GM18861 (cell line): ENCODE measurements at regions not wholly inside any gene's neighbourhood (a gene's known extent, or its start where the extent isn't known, plus 50 kb on each side); places are given as distances from the start of the nearest gene placed in this dataset.
"Not testable (repeated sequence)": the region's sequence is repeated elsewhere in the genome, so short reads cannot be mapped to it uniquely, and the experiment has no call there.

Experiments
- ATAC-seq: cut with Tn5 transposase; IDR thresholded peaks from one replicate; pipeline ENCODE4 v1.9.1; 2021; ENCODE audit not compliant: unreplicated experiment

DNA sequence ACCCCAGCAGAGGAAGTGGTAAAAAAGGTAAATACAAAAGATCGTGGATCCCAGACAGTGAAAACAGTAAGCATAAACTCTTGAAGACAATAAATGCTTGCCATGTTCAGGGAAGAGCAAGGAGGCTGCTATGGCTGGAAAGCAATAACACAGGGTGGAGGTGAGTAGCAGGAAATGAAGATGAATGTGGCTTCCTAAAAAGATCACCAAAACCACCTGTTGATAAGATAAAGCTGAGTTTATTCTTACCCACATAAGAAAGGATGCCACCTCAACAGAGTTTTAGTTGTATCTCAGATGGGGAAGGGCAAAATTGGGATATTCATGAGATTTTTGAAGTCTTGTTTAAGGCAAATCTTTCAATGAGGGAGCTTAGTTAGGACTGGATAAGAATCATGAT, 273.3 kb downstream of the MSX2 start:
- ATAC-seq: no peak

GRCh38 chr5:174996941-174997340, 272.6 kb downstream of the MSX2 start:
- ATAC-seq: no peak

DNA sequence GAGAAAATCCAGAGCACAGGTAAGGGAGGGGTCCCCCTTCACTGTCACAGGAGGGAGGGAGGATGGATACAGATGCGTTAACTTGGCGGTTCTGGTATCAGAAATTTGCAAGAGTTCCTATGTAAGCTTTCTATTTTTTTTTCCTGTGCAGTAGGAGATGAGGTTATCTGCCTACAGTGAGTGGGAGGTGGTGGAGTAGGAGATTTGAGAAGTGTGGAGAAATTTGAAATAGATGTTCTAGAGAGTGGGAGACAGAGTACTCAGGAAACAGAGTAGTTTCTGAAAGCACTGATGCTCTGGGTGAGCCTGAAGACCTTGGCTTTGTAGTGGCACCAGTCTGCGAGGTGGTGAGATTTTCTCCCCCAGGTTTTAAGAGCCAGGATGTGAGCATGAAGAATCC, 271.4 kb downstream of the MSX2 start:
- ATAC-seq: no peak

DNA sequence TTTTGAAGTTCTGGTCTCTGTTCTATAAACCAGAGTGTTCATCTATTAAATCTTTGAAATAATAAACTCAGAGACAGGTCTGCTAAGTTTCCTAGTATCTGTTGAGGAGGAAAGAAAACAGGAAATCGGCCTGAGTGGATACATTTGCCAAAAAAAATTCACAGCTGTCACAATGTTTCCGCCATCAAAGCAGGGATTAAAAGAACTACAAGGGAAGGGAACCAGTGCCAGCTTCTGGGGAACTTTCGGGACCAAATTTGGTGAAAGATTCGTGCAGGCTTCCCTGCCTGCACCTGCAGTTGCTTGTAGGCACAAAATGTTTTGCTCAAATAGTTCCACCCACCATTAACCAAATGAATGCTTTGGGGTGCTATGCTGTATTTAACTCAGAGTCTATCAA, 267.5 kb downstream of the MSX2 start:
- no peak for ATAC-seq

GRCh38 chr5:174990909-174991308, 266.5 kb downstream of the MSX2 start:
- no peak for ATAC-seq

- no peak for ATAC-seq
Observed at GRCh38 chr5:174987443-174988012, 263.1 kb downstream of the MSX2 start.

- ATAC-seq: no peak
Observed at GRCh38 chr5:174984863-174985262, 260.5 kb downstream of the MSX2 start.

GRCh38 chr5:174982485-174982884, 258.1 kb downstream of the MSX2 start:
- no peak for ATAC-seq

GRCh38 chr5:174981416-174981815, 257.0 kb downstream of the MSX2 start:
- no peak for ATAC-seq

DNA sequence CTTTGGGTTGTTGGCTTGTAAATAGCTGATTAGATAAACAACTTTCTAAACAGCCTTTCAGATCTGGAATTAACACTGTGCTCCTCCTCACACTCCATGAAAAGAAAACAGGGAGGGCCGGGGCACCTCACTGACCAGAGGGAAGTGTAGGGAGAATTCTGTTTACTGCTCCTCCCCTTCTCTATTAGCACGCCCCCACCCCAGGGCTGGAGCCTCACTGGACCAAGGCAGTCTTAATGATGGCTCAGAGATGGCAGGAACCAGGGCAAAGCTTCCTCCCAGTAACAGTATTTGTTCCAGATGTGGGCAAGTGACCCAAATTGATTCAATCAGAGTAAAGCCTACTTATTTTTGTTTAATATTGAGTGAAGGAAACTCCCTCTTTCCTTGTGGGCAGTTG, 256.6 kb downstream of the MSX2 start:
- ATAC-seq: no peak

DNA sequence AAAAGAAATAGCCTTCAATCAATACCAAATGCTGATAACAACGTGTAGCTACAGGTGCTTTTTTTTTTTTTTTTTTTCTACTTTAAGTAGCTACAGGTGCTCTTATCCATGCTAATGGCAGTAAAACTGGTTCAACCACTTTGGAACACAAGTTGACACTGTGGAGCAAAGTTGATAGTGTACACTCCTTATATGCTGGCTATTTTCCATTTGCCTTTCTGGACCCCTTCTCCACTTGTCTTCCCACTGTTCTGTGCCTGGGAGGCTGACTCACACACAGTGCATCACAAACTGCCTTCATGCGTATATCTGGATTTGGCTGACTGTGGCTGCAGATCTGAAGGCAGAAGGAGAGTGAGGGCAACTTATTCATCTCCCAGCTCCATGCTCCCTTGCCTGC, 247.9 kb downstream of the MSX2 start:
- no peak for ATAC-seq

DNA sequence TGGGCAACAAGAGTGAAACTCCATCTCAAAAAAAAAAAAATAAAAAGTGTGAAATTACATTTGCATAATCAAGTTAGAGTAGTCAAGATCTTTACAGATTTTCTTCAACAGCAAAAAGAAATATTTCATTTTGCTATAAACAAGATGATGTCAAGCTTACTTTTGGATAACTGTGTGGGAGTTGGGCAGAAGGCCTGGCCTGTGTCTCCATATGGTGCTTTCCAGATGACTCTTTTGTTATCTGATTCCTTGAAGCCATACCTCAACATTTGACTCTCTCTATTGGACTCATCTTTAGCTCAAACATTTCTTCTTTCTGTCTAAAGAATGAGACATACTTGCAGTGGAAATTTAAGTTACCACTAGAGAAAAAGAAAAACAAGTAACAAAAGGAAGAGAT, 246.8 kb downstream of the MSX2 start:
- no peak for ATAC-seq

GRCh38 chr5:174970502-174970901, 246.1 kb downstream of the MSX2 start:
- ATAC-seq: no peak

- ATAC-seq: no peak
Observed at GRCh38 chr5:174953871-174954270, 229.5 kb downstream of the MSX2 start.

DNA sequence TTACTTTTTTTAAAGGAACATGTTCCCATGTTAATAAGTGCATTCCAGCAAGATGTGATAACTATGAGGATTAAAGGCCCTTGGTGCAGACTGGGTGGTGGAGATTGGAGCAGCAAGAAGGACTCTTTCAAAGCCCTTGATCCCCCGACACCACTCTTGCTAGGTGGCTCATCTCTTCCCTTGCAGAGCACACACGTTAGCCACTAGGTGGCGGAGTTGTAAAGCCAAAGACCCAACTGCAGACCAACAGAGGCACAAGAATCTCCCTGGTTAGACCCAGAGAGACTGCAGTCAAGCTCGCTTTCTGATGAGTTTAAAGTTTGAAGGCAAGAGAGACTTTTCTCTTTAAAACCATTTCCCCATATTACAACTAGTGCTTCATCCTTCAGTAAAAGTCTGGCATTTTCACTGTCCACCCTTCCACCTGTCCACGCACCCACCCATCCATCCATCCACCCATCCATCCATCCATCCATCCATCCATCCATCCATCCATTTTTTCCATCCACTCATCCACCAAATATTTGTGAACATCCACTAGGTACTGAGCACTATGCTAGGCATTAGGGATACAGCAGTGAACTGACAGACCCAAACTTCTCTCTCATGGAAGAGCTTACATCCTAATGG, 226.9 kb downstream of the MSX2 start:
- peak; percentile 90 for ATAC-seq

GRCh38 chr5:174947548-174947947, 223.2 kb downstream of the MSX2 start:
- ATAC-seq: no peak

DNA sequence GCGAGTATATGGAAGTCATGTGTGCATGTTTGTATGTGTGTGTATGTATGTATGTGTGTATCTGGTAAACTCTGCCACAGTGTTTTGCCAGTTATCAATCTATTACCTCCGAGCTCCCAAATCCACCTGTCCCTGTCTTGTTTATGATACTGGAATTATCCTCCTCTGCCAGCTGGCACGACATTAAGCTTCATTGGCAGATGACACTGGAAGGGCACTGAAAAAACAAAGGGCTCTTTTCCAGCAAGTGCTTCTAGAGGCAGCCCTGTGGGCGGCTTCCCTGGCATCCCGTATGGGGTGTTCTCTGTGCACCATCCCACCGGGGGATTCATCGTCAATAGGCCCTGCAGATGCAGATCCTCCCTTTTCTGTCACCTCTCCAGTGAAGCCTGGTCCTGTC, 221.5 kb downstream of the MSX2 start:
- ATAC-seq: no peak

DNA sequence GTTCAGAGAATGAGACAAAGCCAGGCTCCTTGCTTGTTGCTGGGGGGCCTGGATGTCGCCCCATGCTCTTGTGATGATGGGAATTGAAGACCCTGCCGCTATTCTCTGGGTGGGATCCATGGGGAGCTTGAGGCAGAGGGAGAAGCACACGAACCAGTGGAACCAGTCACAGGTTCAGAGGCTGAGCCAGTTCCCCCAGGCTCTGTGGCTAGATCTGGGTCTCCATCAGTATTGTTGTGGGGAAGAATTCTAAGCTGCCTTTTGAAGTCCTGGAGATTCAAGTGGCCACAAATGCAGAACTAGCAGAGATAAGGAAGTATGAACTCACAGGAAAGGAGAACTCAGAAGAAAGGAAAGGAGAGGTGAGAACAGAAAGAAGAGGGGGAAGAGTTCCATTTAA, 219.4 kb downstream of the MSX2 start:
- no peak for ATAC-seq

- not testable (repeated sequence) for ATAC-seq
Observed at GRCh38 chr5:174943002-174943401, 218.6 kb downstream of the MSX2 start.

DNA sequence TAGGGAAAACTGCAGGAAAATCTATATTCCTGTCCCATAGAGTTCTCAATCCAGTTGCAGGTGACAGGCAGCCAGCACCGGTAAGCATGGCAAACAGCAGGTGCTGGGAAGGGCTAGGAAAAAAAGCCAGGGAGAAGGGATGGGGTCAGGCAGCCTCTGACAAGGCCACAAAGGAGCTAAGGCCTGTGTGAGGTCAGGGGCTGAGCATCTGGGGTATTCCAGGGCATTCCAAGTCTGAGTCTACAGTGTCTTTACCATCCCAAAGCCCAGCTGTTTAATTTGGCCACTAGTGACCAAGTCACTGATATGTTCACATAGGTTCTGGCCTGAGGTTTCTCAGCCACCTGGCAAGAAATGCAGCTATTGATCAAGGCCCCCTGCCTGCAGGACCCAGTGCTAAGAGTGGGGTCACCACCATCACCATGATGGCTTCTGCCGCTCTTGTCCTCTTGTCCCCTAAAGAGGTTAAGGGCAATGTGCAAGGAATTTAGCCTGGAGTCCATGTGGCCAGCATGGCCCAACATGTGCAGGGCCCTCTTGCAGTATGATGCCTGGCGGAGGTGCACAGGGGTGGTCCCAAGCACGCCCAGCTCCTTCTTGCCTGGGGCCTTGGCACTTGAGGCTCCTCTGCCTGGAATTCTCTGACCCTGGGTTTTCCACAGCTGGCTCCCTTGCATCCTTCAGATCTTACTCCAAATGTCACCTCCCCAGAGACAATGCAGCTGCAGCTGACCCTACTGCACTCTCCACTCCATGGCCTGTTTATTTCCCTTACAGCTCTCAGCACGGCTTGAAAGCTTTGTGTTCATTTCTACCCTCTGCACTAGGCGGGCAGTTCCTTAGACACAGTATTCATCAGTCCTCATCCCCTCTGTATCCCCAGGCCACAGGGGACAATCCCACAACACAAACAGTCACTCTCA, 213.1 kb downstream of the MSX2 start:
- no peak for ATAC-seq

GRCh38 chr5:174935854-174936474, 211.6 kb downstream of the MSX2 start:
- no peak for ATAC-seq

- not testable (repeated sequence) for ATAC-seq
Observed at GRCh38 chr5:174931033-174931432, 206.7 kb downstream of the MSX2 start.
